ENCODE measurements at regions not wholly inside any gene's neighbourhood (a gene's known extent, or its start where the extent isn't known, plus 50 kb on each side); places are given as distances from the start of the nearest gene placed in this dataset.

DNA sequence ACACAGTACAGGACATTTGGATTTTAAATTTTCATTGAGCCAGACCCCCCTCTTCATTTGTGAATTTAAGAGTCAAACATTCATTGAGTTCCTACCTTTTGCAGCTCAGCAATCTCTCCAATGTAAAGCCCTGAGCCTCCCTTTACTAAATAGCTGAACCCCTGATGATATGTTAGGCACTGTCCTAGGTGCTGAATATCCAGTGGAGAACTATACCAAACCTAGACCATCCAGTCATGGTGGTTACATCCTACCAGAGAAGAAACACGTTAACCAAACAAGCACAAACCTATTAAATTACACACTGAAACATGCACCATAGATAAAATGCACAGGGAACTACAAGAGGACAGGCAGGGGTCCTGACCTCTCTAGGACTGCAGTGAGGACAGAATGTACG is 1585.3 kb upstream of the TMEM132C start:
- DNase-seq (ENCODE audit: low read depth in 4 of 4, low spot score in 2 of 4), result peak in 3 of 4 donors; percentile 1 to 15 (median 7)

DNA sequence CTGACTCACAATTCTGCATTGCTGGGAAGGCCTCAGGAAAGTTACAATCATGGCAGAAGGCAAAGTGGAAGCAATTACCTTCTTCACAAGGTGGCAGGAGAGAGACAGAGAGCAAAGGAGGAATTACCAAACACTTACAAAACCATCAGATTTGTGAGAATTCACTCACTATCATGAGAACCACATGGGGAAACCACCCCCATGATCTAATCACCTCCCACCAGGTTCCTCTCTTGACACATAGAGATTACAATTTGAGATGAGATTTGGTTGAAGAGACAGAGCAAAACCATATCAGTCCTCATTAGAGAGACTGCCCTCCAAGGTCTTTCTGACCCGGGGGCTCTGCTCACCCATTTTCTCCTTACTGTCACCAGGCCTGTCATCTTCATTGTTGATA is 1582.3 kb upstream of the TMEM132C start:
- DNase-seq (ENCODE audit: low read depth in 4 of 4, low spot score in 2 of 4), result no peak

- DNase-seq (ENCODE audit: low read depth in 4 of 4, low spot score in 2 of 4), result no peak
Measured at GRCh38 chr12:126685636-126686035, 1581.3 kb upstream of the TMEM132C start.

DNA sequence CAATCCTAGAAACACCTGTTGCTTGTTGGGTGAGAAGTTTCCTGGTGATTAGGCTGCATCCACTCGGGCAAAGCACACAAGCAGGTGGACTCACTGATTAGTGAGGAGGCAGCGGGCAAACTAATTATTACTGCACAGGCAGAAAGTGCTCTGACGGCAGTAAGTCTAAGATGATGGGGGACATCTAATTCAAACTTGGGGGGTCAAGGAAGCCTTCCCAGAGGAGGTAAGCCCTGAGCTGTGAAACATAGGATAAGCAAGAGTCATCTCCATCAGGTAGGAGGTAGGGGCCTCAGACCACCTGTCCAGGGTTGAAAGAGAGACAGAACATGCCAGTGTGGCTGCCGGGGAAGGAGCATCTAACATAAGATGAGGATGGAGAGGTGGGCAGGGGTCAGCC is 1578.4 kb upstream of the TMEM132C start:
- no peak for DNase-seq (ENCODE audit: low read depth in 4 of 4, low spot score in 2 of 4)

DNA sequence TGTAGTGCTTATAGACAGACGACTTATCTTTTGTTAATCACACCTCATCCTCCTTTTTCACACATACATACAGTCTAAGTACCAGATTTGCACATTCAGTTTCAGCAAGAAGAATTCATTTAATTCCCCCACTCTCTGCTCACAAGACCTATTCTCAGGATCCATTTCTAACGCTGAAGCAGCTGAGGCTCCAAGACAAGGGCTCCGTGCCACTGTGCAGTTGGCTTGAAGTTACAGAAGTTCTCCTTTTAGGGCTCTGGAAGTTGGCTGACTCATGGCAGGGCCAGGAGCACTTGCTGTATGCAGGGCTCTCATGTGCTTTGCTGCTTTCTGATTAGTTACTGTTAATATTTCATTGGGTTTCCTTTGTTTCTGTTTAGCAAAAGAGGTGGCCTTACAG is 1566.9 kb upstream of the TMEM132C start:
- DNase-seq (ENCODE audit: low read depth in 4 of 4, low spot score in 2 of 4), result no peak

DNA sequence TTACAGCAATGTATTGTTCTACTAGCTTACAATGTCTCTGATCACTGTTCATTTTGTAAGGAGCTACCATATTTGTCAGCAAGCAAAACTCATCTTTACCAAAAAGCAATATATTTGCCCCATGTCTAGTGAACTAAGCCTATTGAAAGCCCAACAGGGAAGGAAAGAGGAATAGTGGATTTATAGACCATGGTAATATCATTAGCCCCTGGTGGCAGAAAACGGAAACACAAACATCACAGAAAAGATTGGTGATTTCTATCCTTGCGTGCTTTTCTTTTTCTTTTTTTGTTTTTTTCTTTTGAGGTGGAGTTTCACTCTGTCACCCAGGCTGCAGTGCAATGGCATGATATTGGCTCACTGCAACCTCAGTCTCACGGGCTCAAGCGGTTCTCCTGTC is 1562.4 kb upstream of the TMEM132C start:
- DNase-seq (ENCODE audit: low read depth in 4 of 4, low spot score in 2 of 4), result no peak

- DNase-seq (ENCODE audit: low read depth in 4 of 4, low spot score in 2 of 4), result no peak
Measured at GRCh38 chr12:126706300-126706699, 1560.7 kb upstream of the TMEM132C start.

DNA sequence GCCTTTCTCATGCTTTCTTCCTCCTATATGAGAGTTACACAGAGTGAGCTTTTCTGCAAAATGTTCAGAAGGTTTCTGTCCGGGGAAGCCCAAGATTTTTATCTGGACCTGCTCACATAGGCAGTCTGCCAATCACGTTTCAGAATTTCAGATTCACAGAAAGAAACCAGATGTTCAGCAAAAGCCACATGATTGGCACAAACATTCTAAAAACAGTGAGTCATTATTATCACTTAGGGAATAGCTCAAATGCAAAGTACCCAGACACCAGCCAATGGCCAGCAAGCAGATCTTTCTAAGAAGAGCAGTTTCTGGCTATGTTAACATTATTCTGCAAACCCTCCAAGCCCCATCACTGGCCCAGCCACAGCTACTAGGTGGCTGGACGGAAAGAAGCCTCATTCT is 1558.5 kb upstream of the TMEM132C start:
- DNase-seq (ENCODE audit: low read depth in 4 of 4, low spot score in 2 of 4), result no peak

DNA sequence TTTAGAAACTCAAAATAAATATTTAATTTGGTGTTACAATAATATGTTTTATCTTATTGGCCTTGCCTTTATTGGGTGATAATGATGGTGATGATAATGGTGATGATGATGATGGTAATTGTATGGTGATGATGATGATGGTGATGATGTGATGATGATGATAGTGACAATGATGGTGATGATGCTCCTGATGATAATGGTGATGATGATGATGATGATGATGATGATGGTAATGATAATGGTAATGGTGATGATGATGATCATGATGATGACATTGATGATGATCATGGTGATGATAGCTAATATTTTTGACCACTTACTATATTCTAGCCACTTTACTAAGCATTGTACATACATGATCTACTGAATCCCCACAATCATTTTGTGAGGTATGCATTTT is 1548.6 kb upstream of the TMEM132C start:
- no peak for DNase-seq (ENCODE audit: low read depth in 4 of 4, low spot score in 2 of 4)

DNA sequence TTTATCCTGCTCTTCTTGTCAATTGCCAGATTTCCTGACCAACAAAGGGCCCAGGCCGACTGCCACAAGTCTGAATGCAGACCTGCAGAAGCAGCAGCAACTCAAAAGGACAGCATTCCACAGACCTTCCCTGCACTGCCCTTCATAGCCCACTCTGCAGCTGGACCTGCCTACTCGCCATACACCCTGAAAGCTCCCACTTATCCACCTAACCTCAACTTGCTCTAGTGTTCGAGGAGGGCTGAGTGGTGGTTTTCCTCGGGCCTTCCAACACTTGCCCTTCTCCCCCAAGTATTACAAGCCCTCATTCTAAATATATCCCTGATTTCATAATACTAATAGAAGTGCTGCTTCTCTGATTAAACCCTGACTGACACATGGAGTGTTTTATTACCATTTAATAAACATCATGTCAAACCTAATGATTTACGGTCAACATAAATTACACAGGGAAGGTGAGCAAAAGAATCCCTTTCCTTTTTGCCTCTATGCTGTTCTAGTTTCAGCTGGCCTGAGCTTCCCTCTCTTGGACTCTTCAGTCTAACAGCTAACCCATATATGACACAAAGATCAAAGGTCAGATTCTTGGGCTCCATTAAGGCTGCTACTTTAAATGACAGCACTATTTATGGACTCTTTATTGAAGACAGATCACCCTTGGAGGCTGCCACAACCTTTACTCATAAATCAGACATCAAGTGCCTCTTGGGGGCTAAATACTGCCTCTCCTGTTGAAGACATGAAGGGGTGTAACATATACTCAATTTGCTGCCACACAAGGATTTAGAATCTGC is 1546.9 kb upstream of the TMEM132C start:
- DNase-seq (ENCODE audit: low read depth in 4 of 4, low spot score in 2 of 4), result no peak

DNA sequence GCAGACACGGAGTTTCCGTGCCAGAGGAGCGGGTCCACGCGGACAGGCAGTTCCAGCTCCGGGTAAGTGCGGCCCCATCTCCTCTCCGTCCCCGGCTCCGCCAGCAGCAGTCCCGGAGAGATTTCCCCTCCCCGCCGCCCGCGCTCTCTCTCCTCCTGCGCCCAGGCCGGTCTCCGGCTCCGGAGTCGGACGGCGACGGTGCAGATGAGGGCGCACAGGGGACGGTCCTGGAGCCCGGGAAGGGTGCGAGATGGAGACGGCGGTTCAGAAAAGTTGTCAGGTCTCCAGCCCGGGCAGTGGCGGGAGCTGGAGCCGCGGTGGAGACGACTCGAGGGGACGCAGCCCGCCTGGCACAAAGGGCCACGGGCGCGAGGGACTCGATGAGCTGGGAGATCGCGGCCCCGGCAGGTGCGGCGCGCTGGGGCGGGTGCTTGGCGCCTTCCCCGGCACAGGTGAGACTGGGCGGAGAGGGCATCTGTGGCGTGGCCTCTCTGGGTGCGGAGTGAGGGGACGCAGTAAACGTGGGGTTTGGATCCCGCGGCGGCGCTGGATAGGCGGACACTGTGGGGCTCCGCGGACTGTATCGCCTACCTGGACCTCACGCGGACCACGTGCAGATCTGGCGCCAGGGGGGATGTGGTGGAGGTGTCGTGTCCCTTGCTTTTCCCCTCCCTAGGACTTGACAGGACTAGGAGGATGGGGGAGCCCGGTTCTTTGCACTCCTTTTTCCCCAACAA is 1540.3 kb upstream of the TMEM132C start:
- DNase-seq (ENCODE audit: low read depth in 4 of 4, low spot score in 2 of 4), result no peak

DNA sequence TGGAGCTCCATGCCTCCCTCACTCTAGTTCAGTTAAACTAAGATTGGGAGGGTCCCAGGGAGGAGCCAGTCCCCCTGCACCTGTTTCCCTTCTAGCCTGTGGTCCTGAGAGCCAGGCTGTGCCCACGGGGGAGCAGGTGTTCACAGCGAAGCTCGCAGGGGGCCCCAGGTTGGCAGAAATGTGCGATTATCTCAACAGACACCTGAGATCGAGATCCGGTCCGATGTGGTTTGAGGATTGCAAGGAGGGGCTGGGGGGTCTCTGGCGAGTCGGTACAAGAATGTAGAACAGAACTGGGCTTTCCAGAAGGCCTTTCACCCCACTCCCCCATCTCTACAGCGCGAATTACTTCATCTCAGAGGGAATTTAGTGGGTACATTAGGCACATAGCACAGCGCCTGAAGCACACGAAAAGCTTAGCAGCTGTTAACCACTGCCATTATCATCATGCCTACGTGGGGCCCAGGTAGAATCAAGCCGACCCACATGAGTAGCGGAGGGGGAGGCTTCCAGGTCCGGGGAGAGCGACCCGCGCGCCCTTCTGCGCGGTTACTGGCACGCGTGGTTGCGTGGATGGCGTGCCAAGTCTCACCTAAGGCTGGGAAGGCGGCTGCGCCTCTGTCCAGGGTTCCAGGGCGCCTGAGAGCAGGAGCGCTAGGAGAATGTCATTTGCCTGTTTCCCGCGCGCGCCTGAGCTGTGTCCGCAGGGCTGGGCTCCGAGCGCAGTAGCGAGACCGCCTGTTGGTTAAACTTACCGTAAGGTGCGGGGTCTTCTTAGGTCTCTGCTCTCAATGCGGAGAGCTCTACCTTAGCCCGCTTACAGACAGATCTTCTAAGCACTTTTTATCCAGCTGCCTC is 1539.5 kb upstream of the TMEM132C start:
- DNase-seq (ENCODE audit: low read depth in 4 of 4, low spot score in 2 of 4), result no peak

GRCh38 chr12:126734296-126734695 is 1532.7 kb upstream of the TMEM132C start:
- no peak for DNase-seq (ENCODE audit: low read depth in 4 of 4, low spot score in 2 of 4)

GRCh38 chr12:126734710-126735109 is 1532.3 kb upstream of the TMEM132C start:
- no peak for DNase-seq (ENCODE audit: low read depth in 4 of 4, low spot score in 2 of 4)

DNA sequence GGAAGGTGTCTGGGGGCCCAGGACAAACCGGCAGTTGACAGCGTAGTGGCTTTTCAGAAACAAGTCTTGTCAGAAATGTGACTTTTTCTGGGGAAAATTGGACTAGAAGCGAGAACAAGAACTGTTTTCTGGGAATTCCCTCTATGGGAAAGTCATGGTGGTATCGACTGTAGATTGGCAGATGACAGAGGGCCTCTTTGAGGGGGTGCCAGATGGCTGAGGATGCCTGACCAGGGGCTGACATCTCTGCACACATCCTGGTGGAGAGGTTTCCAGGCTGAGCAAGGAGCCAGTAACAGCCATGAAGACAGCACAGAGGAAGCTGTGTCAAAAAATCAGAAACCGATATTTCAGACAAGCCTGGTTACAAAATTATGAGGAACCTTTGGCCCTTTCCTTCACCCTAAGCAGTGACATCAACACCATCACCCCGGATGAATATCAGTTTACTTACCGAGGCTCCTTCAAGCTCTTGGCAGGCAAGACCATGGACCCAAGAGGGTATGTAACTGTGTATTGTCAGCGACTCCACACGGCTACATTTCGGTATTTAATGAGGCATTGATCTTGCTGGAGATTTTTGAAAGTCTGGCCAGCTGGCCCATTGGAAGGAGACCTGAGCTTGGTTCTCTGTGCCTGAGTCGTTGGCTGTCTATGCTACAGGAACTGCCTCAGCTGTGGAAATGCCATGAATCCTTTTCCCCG is 1525.3 kb upstream of the TMEM132C start:
- no peak for DNase-seq (ENCODE audit: low read depth in 4 of 4, low spot score in 2 of 4)

DNA sequence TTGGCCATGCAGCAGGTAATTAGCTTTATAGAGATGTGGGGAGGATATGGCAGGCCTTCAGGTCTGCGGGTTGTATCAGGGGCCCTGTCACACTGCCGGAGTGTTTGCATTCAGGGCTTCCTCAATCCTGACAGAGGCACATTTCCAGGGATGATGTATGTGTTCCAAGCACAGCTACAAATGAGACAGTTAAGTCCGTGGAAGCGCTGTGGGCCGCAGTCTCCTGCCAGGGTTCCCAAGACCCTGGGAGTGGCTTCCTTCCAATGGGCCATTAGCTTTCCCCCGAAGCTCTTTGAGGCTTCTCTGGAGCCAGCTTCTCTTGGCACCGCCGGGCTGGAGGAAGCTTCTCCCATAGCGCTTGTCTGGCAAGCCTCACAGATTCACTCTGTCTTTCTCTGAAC is 1524.7 kb upstream of the TMEM132C start:
- DNase-seq (ENCODE audit: low read depth in 4 of 4, low spot score in 2 of 4), result no peak

GRCh38 chr12:126747530-126748149 is 1519.3 kb upstream of the TMEM132C start:
- no peak for DNase-seq (ENCODE audit: low read depth in 4 of 4, low spot score in 2 of 4)

DNA sequence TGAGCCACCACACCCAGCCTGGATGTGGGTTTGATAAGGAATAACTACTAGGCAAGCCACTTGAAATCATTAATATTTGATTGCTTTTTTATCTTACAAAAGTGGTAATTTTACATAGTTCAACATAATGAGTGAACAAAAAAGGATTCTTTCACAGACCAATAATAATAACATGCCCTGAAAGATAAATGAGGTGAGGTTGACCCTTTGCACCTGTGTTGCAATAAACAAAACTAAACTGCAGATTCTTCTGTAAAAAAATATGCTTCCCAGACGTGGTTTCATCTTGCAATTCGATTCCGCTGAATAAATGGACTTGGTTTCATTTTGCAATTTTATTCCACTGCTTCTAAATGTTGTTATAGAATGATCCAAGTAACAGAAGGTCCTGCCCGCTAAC is 1514.9 kb upstream of the TMEM132C start:
- no peak for DNase-seq (ENCODE audit: low read depth in 4 of 4, low spot score in 2 of 4)

GRCh38 chr12:126757326-126757725 is 1509.6 kb upstream of the TMEM132C start:
- DNase-seq (ENCODE audit: low read depth in 4 of 4, low spot score in 2 of 4), result no peak

DNA sequence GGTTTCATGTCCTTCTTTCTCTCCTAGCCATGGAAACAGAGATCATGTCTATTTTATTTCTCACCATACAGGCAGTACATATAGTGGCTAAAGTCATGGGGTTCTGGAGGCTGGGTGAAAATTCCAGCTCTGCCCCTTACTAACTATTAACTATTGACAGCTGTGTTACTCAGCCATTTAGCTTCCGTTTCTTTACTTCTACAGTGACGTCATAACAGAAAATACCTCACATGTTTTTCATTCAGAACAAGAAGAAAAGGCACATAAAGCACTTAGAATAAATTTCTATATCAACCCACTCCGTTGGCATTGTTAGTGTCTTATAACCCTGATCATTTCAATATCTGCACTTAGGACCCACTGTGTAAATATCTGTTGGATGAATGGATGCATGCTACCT is 1506.9 kb upstream of the TMEM132C start:
- no peak for DNase-seq (ENCODE audit: low read depth in 4 of 4, low spot score in 2 of 4)

Measured in left renal cortex interstitium (tissue), 4 donors.